HG03066 (cell line): ENCODE measurements at regions not wholly inside any gene's neighbourhood (a gene's known extent, or its start where the extent isn't known, plus 50 kb on each side); places are given as distances from the start of the nearest gene placed in this dataset.
"Not testable (repeated sequence)": the region's sequence is repeated elsewhere in the genome, so short reads cannot be mapped to it uniquely, and the experiment has no call there.

Experiments
- ATAC-seq: cut with Tn5 transposase; IDR thresholded peaks from one replicate; pipeline ENCODE4 v1.9.1; 2021; ENCODE audit warnings: low read depth; ENCODE audit not compliant: unreplicated experiment

DNA sequence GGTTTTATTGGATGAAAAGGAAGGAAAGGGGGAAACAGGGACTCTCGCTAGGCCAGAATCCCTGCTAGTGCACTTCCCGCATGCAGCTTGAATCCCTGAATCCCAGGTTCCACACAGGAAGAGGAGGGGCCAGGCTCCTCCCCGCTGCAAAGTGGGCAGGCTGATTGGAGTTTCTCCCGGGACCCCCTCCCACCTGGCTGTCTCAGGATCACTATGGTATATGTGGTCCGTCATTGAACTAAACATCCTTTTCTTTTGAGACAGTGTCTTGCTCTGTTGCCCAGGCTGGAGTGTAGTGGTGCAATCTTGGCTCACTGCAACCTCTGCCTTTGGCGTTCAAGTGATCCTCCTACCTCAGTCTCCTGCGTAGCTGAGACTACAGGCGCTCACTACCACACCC, 70.7 kb downstream of the FAM50B start:
- no peak for ATAC-seq

DNA sequence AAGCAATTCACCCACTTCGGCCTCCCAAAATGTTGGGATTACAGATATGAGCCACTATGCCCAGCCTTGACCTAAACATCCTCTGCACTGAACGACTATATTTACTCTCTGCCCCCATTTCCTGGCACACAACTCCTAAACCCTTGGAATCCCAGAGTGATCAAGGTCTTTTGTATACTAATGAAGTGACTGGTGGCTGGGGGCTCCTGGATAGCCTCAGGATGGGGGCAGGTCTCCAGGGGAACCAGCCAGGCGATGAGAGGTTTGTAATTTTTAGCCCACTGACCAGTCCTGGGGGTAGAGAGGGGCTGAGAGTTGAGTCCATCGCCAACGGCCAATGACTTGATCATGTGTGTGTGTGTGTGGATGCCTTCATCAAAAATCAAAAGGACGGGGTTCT, 71.1 kb downstream of the FAM50B start:
- ATAC-seq, result no peak

DNA sequence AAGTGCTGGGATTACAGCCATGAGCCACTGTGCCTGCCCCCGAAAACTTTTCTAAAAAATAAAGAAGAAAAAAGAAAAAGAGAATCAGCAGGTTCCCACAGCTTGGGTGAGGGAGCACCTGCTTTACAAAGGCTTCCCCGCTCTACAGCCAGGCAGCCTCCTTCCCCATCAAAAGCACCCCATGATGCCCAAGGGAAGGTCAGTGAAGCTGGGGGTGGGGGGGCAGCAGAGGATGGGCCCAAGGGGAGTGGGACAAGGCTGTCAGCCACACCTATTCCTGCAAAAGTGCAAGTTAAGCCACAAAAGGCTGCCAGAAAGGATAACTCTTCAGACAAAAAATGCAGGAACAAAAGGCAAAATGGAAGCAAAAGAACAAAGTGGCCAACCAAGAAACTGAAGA, 72.5 kb downstream of the FAM50B start:
- ATAC-seq, result no peak

DNA sequence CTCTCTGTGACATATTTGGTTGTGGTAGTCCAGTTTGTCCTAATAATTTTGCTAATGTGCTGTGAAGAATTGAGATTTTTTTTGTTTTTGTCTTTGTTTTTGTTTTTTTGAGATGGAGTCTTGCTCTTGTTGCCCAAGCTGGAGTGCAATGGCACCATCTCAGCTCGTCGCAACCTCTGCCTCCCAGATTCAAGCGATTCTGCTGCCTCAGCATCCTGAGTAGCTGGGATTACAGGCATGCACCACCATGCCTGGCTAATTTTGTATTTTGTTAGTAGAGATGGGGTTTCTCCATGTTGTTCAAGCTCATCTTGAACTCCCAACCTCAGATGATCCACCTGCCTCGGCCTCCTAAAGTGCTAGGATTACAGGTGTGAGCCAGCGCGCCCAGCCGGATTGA, 73.4 kb downstream of the FAM50B start:
- ATAC-seq, result not testable (repeated sequence)

DNA sequence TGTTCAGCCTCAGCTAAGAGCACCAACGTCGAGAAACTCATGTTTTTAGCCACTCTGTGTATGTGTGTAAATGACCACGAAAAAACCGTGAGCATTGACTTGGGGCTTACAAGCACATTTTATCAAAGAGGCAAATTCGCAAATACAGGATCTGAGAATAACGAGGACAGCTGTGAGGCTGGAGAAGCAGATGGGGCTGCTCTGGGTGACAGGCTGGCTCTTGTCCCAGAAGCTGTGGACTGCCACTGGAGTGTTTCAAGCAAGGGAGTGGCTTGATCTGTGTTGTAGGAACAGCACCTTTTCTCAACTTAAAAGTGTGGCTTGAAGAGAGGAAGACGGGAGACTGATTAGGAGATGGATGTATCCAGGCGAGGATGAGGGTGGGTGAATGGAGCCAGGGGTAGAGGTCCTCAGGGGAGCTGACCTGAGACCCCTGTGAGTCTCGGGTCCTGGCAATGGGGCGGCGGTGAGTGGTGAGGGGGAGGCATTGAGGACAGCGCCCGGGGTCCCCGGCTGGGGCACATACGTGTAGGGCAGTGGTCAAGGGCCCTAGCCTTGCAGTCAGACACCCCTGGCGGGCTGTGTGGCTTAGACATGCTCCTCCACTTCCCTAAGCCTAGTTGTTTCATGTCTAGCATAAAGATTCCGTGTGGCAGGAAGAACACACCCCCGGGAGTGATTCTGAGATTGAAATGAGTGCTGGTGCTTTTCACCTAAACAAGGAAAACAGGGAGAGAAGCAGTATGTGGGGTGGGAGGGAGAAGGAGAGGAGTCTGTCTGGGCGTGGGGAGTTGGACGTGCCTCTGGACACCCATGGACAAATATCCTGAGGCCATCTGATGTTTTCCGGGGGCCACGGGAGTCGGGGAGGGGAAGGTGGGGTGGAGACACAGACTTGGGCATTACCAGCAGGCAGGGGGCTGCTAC, 76.3 kb downstream of the FAM50B start:
- not testable (repeated sequence) for ATAC-seq

DNA sequence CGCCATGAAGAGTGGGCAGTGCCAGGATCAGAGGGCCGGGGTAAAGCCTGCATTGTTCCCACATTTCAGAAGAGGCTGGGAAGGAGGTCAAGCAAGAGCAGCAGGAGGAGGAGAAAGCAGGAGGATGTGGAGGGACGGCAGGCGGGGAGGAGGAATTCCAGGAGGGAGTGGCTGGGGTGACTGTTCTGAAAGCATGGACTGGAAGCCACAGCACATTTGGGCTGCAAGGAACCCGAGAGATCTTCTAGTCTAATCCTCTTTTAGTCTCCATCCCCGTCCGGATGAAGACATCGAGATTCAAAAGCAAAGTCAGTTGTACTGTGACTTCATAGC, 76.9 kb downstream of the FAM50B start:
- ATAC-seq, result no peak

- ATAC-seq, result no peak
Measured at GRCh38 chr6:3928111-3928510, 78.9 kb downstream of the FAM50B start.

- no peak for ATAC-seq
Measured at GRCh38 chr6:3929281-3929798, 80.2 kb downstream of the FAM50B start.

- ATAC-seq, result no peak
Measured at GRCh38 chr6:3937438-3937837, 88.3 kb downstream of the FAM50B start.

DNA sequence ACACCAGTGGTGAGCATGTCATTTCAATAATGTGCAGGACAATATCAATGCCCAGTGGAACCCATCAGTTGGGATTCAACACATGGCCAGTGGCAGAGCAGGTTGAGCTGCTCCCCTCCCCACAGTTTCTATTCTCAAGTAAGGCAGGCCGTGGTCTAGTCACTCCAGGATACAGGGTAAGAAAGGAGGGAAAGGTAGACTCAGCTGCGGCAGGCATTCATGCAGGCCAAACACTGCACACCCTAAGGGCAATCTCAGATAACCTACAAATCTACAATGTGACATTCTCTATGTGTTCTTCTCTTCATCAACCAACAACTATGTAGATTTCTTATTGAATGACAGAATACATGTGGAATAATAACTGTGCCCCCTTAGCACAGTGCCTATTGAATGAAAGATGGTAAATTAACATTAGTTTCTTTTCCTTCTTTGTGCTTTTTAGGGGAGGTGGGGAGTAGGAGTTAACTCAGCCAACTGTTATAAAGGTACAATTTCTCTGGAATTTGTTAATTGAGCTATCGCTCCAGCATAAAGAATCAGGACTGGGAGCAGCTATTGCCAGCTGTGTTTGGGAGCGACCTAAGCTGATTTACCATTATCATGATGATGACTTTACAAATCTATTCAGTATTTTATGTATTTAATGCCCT, 89.7 kb downstream of the FAM50B start:
- no peak for ATAC-seq

- no peak for ATAC-seq
Measured at GRCh38 chr6:3939368-3939958, 90.3 kb downstream of the FAM50B start.

GRCh38 chr6:3939964-3940363, 90.8 kb downstream of the FAM50B start:
- no peak for ATAC-seq

DNA sequence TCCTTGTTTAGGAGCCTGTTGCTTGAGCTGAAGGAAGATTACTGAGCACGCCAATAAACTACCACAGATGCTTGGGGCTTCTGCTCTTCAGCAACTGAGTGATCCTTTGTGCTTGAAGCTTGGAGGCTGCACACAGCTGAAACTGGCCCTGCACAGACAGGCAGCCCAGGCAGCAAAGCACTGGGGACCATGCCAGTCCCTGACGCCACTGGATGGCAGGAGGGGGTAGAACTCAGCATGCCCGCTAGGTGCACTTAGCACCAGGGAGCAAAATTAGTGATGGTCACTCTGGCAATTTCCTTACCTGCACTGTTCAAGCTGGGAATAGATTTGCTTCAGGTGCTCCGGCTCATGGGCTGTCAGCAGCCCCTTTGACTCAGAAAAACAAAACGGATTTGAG, 91.5 kb downstream of the FAM50B start:
- ATAC-seq, result no peak

DNA sequence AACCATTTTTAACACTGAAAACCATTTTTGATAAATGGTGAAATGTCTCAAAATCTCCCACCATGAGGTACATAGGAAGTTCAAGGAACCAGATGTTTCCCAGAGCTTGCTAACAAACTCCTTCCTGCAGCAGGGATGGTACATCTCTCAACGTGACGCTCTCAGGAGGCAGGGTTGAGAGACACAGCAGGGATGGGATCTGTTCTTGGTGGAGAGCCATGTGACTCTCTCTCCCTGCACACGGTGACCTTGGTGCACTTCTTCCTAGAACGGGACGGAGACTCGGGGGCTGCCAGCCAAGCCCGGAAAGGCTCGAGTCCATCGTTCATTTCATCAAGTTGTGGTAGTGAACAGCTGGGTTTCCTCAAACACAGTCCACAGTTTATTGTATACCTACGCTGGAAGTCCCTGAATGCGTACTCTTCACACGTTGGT, 94.2 kb downstream of the FAM50B start:
- ATAC-seq, result no peak

DNA sequence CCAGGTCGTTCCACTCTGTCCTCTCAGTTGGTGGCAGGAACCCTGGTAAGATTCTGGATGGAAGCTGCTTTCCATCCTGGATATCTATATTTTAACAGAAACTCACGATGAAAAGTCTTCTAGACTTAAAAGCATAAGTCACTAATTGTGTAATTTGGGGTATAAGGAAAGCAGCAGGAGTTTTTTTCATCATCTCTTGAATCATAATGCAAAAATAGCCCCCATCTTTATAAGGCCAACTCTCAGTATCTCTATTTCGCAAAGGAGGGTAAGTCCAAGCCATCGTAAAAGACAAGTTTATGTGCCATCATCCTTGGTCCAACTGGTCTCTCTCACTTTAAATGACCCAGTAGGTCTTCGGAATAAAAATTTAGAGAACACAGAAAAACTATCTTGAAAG, 95.1 kb downstream of the FAM50B start:
- no peak for ATAC-seq

DNA sequence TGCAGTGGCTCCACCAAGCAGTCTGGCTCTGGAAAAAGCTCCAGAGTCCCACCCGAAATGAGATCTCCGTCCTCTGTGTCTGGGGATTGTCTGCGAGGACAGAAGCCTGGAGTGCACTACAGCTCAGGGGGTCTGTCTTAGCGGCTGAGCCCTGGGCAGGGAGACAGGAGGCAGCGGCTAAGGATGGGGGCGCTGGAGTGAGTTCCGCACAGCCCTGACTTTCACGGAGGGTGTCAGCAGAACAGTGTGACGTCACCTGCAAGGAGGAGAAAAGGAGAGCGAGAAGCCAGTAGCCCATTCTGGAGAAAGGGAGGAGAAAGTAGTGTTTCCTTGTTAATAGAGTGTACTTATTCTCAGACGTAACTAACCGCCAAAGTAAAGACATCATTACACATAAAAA, 97.6 kb downstream of the FAM50B start:
- no peak for ATAC-seq

GRCh38 chr6:3948866-3949265, 99.7 kb downstream of the FAM50B start:
- no peak for ATAC-seq

GRCh38 chr6:3949521-3949920, 100.3 kb downstream of the FAM50B start:
- ATAC-seq, result no peak

- ATAC-seq, result no peak
Measured at GRCh38 chr6:3956054-3956453, 106.9 kb downstream of the FAM50B start.

- ATAC-seq, result no peak
Measured at GRCh38 chr6:3957321-3957720, 108.1 kb downstream of the FAM50B start.

DNA sequence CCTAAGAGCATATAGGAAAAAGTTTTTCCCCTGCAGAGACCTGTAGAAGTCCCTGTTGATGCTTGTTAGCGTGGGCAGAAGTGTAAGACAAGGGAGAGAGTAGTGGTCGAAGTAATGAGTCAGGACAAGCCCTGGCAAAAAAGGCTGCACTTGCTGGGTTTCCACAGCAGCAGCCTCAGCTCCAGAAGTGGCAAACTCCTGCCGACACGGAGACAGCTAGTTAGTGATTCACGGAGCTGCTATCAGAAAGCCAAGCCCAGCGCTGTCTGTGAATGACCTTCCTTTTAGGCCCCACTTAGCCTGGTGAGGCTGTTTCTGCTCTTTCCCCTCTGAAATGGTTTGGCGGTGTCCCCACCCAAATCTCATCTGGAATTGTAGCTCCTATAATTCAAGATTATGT, 109.1 kb downstream of the FAM50B start:
- no peak for ATAC-seq
